Stromal cell of bone marrow (primary cell): ENCODE measurements at regions not wholly inside any gene's neighbourhood (a gene's known extent, or its start where the extent isn't known, plus 50 kb on each side); places are given as distances from the start of the nearest gene placed in this dataset.
"Not testable (repeated sequence)": the region's sequence is repeated elsewhere in the genome, so short reads cannot be mapped to it uniquely, and the experiment has no call there.

ENCODE experiments used
- DNase-seq: peaks from one replicate; pipeline ENCODE4 v3.0.0-alpha.2; 2012; ENCODE audit warnings: low read depth

DNA sequence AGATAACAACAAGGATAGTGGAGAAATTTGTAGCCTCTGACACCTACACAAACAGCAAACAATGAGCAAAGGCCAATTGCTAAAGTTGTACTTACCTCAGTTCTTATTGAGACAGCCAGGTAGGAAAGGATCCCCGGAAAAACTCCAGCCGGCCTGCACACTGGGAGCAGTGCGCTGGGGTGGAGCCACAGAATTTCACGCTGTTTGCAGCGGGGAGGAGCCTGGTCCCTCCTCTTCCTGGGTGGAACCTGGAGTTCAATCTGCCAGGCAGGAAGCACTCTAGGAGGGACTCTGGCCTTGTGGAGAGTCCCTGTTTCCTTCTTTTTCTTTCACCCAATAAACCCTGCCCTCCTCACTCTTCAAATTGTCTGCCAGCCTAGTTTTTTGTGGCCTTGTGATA, 382.6 kb upstream of the TGIF2LX start:
- not testable (repeated sequence) for DNase-seq

DNA sequence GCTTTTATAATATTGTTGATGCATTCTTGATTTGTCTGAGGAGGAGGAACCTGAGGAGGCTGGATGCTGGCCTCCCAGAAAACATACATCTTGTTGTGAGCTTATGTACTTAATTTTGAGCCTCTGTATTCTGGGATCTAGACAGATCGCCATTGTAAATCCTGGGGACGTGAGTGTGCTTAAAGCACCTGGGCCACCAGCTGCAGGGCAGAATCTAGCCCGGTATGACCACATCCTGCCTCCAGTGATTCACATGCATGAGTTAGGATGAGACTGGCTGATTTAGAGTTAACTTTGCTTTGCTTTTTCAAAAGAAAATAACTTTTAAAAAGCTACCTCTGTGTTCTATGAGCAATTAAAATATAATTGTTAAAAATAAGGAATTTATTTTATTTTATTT, 364.6 kb upstream of the TGIF2LX start:
- not testable (repeated sequence) for DNase-seq

DNA sequence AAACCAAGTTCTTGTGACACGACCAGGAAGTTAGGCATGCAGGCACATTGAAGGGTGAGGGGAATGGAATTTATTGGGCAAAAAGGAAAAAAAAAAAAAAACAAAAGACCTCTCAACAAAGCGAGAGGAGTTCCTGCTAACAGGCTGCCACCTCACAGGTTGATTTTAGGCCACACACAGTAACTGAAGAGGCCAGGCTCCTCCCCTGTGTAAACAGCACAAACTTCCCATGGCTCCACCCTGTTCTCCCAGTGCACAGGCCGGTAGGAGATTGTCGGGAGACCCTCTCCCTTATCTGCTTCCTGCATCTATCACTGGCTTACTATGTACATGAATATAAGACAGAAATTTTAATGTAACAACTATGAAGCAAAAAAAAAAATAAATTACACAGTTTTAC, 359.6 kb upstream of the TGIF2LX start:
- not testable (repeated sequence) for DNase-seq

DNA sequence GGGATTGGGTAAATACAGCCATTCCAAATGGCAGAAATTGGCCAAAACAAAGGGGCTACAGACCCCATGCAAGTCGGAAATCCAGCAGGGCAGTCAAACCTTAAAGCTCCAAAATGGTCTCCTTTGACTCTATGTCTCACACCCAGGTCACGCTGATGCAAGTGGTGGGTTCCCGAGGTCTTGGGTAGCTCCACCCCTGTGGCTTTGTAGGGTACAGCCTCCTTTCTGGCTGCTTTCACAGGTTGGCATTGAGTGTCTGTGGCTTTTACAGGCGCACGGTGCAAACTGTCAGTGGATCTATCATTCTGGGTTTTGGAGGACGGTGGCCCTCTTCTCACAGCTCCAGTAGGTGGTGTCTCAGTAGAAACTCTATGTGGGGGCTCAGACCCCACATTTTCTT, 358.6 kb upstream of the TGIF2LX start:
- DNase-seq = not testable (repeated sequence)

DNA sequence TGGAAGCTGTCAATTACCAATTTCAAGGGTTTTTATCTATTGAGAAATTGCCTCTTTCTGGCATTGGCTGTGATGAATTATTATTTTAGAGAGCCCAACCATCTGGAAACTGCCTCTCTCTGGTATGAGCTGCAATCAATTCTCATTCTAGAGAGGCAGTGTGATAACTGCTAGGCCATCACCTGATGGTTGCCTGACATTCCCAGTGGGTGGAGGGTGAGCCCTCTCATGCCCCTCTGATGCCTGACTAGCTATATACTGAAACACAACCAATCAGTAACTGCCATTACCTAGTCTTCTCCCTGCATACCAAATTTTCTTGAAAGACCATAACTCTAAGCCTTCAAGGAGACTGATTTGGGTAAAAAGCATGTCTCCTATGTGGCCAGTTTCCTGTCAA, 353.9 kb upstream of the TGIF2LX start:
- DNase-seq = not testable (repeated sequence)

DNA sequence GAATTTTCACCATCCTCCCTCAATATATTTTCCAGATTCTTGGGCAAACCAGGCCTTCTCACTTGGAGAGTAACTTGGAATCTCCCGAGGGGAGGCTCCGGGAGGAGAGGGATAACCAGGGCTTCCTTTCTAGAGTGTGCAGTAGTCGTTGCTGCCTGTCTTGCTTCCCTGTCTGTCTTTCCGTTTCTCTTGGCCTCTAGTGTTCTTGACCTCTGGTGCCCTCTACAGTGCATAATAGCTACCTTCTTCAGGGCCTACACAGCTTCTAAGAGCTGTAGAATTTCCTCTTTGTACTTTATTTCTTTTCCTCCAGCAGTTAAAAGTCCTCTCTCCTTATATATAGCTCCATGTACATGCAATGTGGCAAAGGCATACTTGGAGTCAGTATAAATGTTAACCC, 339.8 kb upstream of the TGIF2LX start:
- DNase-seq = not testable (repeated sequence)

DNA sequence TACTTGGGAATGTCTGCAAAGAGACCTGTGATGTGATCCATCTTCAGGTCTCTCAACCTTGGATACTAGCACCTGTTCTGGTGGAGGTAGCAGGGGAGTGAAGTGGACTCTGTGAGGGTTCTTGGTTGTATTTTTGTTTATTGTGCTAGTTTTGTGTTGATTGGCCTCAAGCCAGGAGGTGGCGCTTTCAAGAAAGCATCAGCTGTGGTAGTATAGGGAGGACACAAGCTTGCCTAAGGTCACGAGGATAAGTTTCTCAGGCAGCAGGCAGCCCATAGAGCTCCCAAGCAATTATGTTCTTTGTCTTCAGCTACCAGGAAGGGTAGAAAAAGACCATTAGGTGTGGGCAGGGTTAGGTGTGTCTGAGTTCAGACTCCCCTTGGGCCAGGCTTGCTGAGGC, 289.9 kb upstream of the TGIF2LX start:
- DNase-seq = not testable (repeated sequence)

DNA sequence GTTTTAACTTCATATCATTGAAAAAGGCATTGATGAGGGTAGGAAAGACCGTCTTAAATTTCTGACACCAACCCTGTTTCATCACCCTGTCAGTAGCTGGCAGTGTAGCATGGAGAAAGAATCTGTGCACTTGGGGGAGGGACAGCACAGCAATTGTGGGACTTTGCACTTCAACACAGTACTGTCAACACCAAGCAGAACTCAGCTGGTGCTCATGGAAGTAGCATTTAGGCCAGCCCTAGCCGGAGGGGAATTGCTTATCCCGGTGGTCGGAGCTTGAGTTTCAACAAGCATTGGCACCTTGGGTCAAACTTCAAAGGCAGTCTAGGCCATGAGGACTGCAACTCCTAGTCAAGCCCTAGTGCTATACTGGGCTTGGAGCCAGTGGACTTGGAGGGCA, 285.8 kb upstream of the TGIF2LX start:
- DNase-seq = not testable (repeated sequence)

DNA sequence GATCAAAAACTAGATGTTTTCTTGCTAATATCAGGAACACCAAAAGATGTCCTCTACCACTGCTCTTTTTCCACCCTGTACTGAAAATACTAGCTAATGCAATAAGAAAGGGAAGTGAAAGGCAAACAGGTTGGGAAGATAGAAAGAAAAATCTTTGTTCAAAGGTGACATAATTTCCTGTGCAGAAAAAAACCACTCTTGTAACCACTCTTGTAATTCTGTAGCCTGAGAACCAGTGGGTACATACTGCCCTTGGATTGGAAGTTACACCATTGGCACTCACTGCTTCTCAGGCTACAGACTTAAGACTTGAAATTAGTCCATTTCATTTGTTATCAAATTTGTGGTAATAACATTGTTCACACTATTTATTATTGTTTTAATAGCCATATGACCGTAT, 263.0 kb upstream of the TGIF2LX start:
- DNase-seq = not testable (repeated sequence)

DNA sequence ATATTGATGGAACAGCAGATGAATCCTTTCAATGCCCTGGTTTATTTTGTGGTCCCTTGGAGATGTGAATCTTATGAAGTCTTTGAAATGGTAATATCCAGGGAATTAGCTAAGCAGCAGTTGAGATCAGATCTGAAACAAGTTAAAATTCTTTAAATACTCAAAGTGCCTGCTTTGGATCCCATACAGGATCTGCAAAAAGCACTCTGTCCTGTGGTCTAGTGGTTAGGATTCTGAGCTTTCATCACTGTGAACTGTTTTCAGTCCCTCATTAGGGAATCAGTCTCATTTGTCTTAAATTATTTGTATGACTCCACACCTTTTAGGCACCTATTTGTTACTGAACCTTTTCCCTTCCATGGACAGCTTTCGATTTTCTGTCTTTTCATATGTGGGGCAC, 215.2 kb upstream of the TGIF2LX start:
- DNase-seq = not testable (repeated sequence)

DNA sequence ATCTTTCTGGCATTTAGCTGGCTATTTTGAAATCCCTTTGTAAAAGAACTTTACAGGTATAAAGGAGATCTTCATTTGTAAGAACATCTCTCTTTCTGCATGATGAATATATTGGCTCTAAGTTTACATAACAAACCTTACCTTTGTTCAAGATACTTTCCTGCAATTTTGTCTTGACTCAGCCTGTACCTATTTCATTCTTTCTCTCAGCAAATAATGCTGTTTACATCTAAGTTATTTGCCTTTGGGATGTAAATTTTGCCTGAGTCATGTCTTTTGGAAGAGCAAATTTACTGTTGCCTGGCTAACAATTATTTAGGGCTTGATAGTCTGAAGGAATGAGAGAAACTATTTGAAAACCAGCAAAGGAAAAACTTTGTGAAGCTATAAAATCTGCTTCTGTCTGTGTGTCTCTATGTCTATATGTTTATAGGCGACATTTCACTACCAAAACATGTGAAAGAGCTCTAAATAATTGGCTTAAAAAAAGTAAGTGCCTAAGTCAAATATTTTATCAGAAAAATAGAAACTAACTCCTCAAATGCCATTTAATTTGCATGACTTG, 214.3 kb upstream of the TGIF2LX start:
- DNase-seq = not testable (repeated sequence)

DNA sequence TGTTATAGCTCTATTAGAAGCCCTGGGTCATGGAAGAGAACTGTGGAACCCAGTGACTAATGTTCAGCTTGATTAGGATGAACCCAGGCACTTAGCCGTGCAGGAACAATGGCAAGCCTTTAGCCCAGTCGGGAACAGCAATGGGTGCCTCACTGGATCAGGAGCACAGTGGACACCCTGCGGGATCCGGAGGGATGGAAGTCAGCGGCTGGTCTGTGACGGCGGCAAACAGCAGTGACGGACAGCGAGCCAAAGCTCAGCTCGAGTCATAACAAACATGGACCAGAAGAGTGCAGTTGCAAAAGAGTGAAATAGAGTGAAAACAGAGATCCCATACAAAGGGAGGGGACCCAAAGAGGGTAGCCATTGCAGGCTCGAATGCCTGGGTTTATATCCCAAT, 187.3 kb upstream of the TGIF2LX start:
- not testable (repeated sequence) for DNase-seq

DNA sequence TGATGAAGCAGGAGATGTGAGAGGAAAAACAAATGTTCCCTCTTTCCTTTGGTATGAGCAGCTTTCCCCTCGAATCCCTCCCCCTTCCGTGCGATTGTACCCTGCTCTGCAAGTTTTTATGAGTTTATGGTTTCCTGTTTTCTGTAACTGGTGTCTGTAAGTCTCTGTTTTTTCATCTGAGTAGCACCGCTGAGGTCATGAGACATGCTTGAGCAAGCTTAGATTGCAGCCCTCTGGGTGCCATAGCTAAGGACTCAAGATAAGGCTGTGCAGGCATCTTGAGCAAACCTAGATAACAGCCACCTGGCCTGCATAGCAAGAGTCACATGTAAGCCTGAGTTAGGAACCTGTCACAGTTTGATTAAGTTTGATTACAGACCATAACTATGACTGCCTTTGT, 165.2 kb upstream of the TGIF2LX start:
- not testable (repeated sequence) for DNase-seq

DNA sequence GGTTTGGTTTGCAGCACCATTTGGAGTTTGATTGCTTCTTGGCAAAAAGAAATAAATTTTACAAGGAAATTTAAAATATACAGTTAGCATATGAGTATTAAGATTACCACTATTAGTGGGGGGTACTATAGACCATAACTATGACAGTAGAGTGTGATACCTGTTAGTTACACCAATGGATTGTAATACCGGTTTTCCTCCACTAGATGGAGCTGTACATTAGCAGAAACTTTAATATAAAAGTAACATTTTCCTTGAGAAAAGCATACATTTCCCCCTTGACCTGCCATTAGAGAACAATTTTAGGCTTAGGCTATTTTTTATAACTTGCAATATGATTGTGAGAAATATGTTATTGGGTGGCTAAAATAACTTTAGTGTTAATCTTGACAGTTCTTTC, 163.9 kb upstream of the TGIF2LX start:
- DNase-seq = peak; percentile 2

DNA sequence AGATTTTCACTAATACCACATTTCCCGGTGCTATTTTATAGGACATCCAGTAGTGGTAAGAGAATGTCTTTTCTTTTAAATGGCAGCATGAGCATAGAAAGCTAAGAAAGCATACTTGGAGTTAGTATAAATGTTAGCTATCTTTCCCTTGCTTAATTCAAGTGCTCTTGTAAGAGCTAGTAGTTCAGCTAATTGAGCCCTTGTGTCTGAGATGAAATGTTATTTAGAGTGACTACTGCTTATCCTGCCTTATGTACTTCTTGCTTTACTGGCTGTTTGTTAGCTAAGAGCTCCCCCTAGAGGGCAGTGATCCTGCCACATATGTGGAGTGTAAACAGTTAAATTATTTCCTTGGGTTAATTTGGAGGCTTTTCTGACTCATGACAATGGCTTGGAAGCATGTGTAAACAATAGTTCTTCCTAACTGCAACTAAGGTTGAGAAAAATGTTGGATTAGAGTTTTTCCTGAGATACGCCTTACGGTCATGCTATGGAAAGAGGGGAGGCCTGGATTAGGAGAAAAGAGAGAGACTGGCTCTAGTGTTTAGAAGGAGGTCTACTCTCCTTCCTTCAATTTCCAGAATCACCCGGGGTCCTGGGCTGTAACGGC, 162.5 kb upstream of the TGIF2LX start:
- DNase-seq = not testable (repeated sequence)

DNA sequence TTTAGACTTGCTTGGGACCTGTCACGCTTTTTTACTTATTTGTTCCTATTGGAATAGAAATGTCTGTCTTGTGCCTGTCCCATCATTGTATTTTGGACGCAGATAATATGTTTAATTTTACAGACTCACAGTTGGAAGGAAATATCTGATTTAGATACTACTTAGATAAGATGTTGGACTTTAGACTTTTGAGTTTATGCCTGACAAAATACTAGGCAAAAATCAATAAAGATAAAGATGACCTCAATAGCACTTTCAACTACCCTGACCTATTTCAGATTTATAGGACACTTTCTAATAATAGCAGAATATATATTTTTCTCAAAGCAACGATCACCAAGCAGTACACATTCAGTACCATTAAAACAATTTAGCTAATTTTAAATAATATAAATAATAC, 150.1 kb upstream of the TGIF2LX start:
- not testable (repeated sequence) for DNase-seq

DNA sequence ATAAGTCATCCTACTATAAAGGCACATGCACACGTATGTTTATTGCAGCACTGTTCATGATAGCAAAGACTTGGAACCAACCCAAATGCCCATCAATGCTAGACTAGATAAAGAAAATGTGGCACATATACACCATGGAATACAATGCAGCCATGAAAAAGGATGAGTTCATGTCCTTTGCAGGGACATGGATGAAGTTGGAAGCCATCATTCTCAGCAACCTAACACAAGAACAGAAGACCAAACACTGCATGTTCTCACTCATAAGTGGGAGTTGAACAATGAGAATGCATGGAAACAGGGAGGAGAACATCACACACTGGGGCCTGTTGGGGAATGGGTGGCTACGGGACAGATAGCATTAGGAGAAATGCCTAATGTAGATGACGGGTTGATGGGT, 110.3 kb upstream of the TGIF2LX start:
- DNase-seq = not testable (repeated sequence)

DNA sequence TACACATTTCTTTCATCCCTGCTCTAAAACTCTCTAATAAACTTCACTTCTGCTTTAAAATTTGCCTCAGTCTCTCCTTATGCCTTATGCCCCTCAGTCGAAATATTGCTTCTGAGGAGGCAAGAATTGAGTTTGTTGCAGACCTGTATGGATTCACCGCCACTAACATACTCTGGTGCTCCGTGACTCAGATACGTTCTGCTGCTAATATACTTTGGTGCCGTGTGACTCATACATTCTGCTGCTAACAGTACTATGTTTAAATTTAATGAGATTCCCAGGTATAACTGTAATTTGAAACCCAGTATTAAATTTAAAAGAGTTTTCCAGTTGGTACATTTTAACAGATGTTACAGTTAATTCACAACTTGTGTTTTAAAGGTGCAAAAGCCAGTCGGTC, 82.0 kb upstream of the TGIF2LX start:
- not testable (repeated sequence) for DNase-seq

DNA sequence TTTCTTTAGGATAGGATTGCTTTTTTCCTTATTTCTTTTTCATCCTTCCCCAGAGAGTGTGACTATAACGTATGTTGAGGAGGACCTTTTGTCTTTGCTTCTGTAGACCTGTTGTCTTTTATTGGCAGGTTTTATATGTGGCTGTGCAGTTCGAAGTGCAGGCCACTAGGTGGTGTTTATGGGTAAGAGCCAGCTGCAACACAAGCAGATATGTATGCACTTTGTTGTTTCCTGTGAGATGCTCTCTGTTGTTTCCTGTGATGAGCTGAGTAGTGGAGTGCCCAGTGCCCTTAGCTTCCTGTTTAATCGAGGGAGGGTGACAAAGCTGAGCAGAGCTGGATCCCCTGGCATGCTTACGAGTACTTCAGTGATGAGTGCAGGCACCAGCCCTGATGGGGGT, 50.0 kb upstream of the TGIF2LX start:
- DNase-seq = not testable (repeated sequence)
